Lower leg skin (tissue), 3 donors: ENCODE measurements at regions not wholly inside any gene's neighbourhood (a gene's known extent, or its start where the extent isn't known, plus 50 kb on each side); places are given as distances from the start of the nearest gene placed in this dataset.

ENCODE experiments used
- POLR2A ChIP-seq, 2 donors: fragments of 450-650 bp; IDR thresholded peaks; one replicate each; pipeline ENCODE4 v1.6.1; 2016 to 2017; ENCODE audit warnings: antibody characterized with exemption in 2 of 2, mild to moderate bottlenecking in 1 of 2, moderate library complexity in 1 of 2
- TF ChIP-seq, protein P1 (sequence below), 3 donors: fragments of 450-650 bp; IDR thresholded peaks; one replicate each; pipeline ENCODE4 v1.5.1; 2016; ENCODE audit warnings: antibody characterized with exemption in 3 of 3, mild to moderate bottlenecking in 3 of 3, moderate library complexity in 2 of 3

DNA sequence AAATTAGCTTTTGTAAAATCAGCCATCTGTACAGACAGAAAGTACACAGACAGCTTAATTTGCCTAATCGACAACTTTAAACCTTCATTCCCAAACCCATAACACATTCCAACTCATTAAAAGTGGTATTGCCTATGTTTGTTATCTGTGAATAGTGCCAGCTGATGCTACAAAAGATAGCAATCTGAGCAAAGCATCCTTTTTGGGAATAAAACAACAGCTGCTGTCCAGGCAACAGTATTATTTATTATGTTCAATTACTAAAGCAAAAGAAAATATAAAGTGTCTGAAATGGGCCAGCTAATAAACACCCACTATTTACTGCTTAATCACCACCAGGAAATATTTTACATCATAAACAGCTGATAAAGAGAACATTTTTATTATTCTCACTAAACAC, 134.8 kb upstream of the ABI3BP start:
- TF ChIP-seq, protein P1, sequence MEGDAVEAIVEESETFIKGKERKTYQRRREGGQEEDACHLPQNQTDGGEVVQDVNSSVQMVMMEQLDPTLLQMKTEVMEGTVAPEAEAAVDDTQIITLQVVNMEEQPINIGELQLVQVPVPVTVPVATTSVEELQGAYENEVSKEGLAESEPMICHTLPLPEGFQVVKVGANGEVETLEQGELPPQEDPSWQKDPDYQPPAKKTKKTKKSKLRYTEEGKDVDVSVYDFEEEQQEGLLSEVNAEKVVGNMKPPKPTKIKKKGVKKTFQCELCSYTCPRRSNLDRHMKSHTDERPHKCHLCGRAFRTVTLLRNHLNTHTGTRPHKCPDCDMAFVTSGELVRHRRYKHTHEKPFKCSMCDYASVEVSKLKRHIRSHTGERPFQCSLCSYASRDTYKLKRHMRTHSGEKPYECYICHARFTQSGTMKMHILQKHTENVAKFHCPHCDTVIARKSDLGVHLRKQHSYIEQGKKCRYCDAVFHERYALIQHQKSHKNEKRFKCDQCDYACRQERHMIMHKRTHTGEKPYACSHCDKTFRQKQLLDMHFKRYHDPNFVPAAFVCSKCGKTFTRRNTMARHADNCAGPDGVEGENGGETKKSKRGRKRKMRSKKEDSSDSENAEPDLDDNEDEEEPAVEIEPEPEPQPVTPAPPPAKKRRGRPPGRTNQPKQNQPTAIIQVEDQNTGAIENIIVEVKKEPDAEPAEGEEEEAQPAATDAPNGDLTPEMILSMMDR (IDR thresholded peaks at IDR 0.05): no peak
- no peak for TF ChIP-seq POLR2A (IDR thresholded peaks at IDR 0.05)
